Stomach smooth muscle (tissue), 2 donors: ENCODE measurements at regions not wholly inside any gene's neighbourhood (a gene's known extent, or its start where the extent isn't known, plus 50 kb on each side); places are given as distances from the start of the nearest gene placed in this dataset.
"Not testable (repeated sequence)": the region's sequence is repeated elsewhere in the genome, so short reads cannot be mapped to it uniquely, and the experiment has no call there.

Source experiments
- H3K27ac ChIP-seq: one replicate; pipeline ENCODE4 v1.7.0; 2013; ENCODE audit warnings: mild to moderate bottlenecking, low read length, inconsistent platforms
- H3K27me3 ChIP-seq, 2 donors: one replicate each; pipeline ENCODE4 v1.7.0; 2013; ENCODE audit warnings: low read length in 2 of 2; ENCODE audit not compliant: insufficient read depth in 2 of 2, control insufficient read depth in 1 of 2
- H3K36me3 ChIP-seq, 2 donors: one replicate each; pipeline ENCODE4 v1.7.0; 2013; ENCODE audit warnings: low read length in 2 of 2; ENCODE audit not compliant: control insufficient read depth in 2 of 2, insufficient read depth in 2 of 2
- H3K4me1 ChIP-seq: one replicate; pipeline ENCODE4 v1.7.0; 2013; ENCODE audit warnings: low read length; ENCODE audit not compliant: control insufficient read depth, insufficient read depth
- H3K4me3 ChIP-seq, 2 donors: one replicate each; pipeline ENCODE4 v1.7.0; 2013; ENCODE audit warnings: low read length in 2 of 2
- H3K9ac ChIP-seq, 2 donors: one replicate each; pipeline ENCODE4 v1.7.0; 2013; ENCODE audit warnings: low read length in 2 of 2, mild to moderate bottlenecking in 1 of 2
- H3K9me3 ChIP-seq, 2 donors: one replicate each; pipeline ENCODE4 v1.7.0; 2013; ENCODE audit warnings: low read length in 2 of 2; ENCODE audit not compliant: control insufficient read depth in 2 of 2
- donor health status: healthy.
- donor health status: Pancreatic carcinoma.

- no peaks in the 10 kb centered on the region for H3K36me3 ChIP-seq
- H3K27ac ChIP-seq: no peak overlapping the region
- H3K9ac ChIP-seq: no peak overlapping the region
- H3K27me3 ChIP-seq: peaks cover 0 to 2% of the 10 kb centered on the region in 2 donors
- no peaks in the 10 kb centered on the region for H3K4me1 ChIP-seq
- H3K4me3 ChIP-seq: no peak overlapping the region
- H3K9me3 ChIP-seq: no peaks in the 10 kb centered on the region
Measured at GRCh38 chr2:129800285-129800684, 179.2 kb upstream of the RAB6C start.

- Histone ChIP-seq H3K27ac (no peak overlapping the region), H3K9me3 (no peaks in the 10 kb centered on the region), H3K4me1 (no peaks in the 10 kb centered on the region), H3K27me3 (peaks cover 0 to 2% of the 10 kb centered on the region in 2 donors), H3K36me3 (no peaks in the 10 kb centered on the region), H3K4me3 (no peak overlapping the region), H3K9ac (no peak overlapping the region)
Measured at GRCh38 chr2:129800686-129801085, 178.8 kb upstream of the RAB6C start.

GRCh38 chr2:129801575-129801974 is 177.9 kb upstream of the RAB6C start:
- Histone ChIP-seq H3K27ac (no peak overlapping the region), H3K9me3 (no peaks in the 10 kb centered on the region), H3K4me1 (no peaks in the 10 kb centered on the region), H3K4me3 (no peak overlapping the region), H3K36me3 (no peaks in the 10 kb centered on the region), H3K9ac (no peak overlapping the region), H3K27me3 (peaks cover 0 to 2% of the 10 kb centered on the region in 2 donors)

GRCh38 chr2:129802290-129802689 is 177.2 kb upstream of the RAB6C start:
- H3K36me3 ChIP-seq: no peaks in the 10 kb centered on the region
- peaks cover 0 to 2% of the 10 kb centered on the region in 2 donors for H3K27me3 ChIP-seq
- H3K4me3 ChIP-seq: no peak overlapping the region
- H3K27ac ChIP-seq: no peak overlapping the region
- H3K9ac ChIP-seq: no peak overlapping the region
- H3K4me1 ChIP-seq: no peaks in the 10 kb centered on the region
- H3K9me3 ChIP-seq: no peaks in the 10 kb centered on the region

- Histone ChIP-seq H3K4me3 (no peak overlapping the region), H3K9me3 (no peaks in the 10 kb centered on the region), H3K4me1 (no peaks in the 10 kb centered on the region), H3K27me3 (peaks cover 0 to 2% of the 10 kb centered on the region in 2 donors), H3K27ac (no peak overlapping the region), H3K9ac (no peak overlapping the region), H3K36me3 (no peaks in the 10 kb centered on the region)
Measured at GRCh38 chr2:129803032-129803431, 176.4 kb upstream of the RAB6C start.

GRCh38 chr2:129803871-129804270 is 175.6 kb upstream of the RAB6C start:
- Histone ChIP-seq H3K4me3 (no peak overlapping the region), H3K9me3 (no peaks in the 10 kb centered on the region), H3K36me3 (no peaks in the 10 kb centered on the region), H3K27ac (no peak overlapping the region), H3K27me3 (peaks cover 0 to 2% of the 10 kb centered on the region in 2 donors), H3K9ac (no peak overlapping the region), H3K4me1 (no peaks in the 10 kb centered on the region)

- H3K27me3 ChIP-seq: peaks cover 0 to 2% of the 10 kb centered on the region in 2 donors
- no peak overlapping the region for H3K4me3 ChIP-seq
- H3K27ac ChIP-seq: no peak overlapping the region
- no peaks in the 10 kb centered on the region for H3K9me3 ChIP-seq
- H3K36me3 ChIP-seq: no peaks in the 10 kb centered on the region
- no peaks in the 10 kb centered on the region for H3K4me1 ChIP-seq
- no peak overlapping the region for H3K9ac ChIP-seq
Measured at GRCh38 chr2:129805899-129806298, 173.6 kb upstream of the RAB6C start.

GRCh38 chr2:129806317-129806716 is 173.1 kb upstream of the RAB6C start:
- no peak overlapping the region for H3K27ac ChIP-seq
- H3K27me3 ChIP-seq: peaks cover 0 to 2% of the 10 kb centered on the region in 2 donors
- no peak overlapping the region for H3K4me3 ChIP-seq
- H3K4me1 ChIP-seq: no peaks in the 10 kb centered on the region
- H3K36me3 ChIP-seq: no peaks in the 10 kb centered on the region
- no peak overlapping the region for H3K9ac ChIP-seq
- no peaks in the 10 kb centered on the region for H3K9me3 ChIP-seq

- peaks cover 0 to 2% of the 10 kb centered on the region in 2 donors for H3K27me3 ChIP-seq
- H3K9ac ChIP-seq: no peak overlapping the region
- no peak overlapping the region for H3K27ac ChIP-seq
- no peaks in the 10 kb centered on the region for H3K36me3 ChIP-seq
- H3K4me1 ChIP-seq: no peaks in the 10 kb centered on the region
- no peaks in the 10 kb centered on the region for H3K9me3 ChIP-seq
- H3K4me3 ChIP-seq: no peak overlapping the region
Measured at GRCh38 chr2:129806990-129807389, 172.5 kb upstream of the RAB6C start.

- H3K36me3 ChIP-seq, H3K4me1 ChIP-seq, H3K27ac ChIP-seq, H3K9ac ChIP-seq, H3K27me3 ChIP-seq, H3K4me3 ChIP-seq, H3K9me3 ChIP-seq: not testable (repeated sequence)
Measured at GRCh38 chr2:129807642-129808338, 171.7 kb upstream of the RAB6C start.

- H3K9ac ChIP-seq: no peak overlapping the region
- H3K4me3 ChIP-seq: no peak overlapping the region
- no peaks in the 10 kb centered on the region for H3K27me3 ChIP-seq
- no peaks in the 10 kb centered on the region for H3K36me3 ChIP-seq
- H3K27ac ChIP-seq: no peak overlapping the region
- H3K4me1 ChIP-seq: no peaks in the 10 kb centered on the region
- H3K9me3 ChIP-seq: peaks cover 0 to 3% of the 10 kb centered on the region in 2 donors
Measured at GRCh38 chr2:129810521-129810920, 168.9 kb upstream of the RAB6C start.
